Stimulated activated CD4-positive, alpha-beta T cell treated with anti-CD3 and anti-CD28 coated beads, TNF-alpha, amount 100 ng/mL, for 24 hours (primary cell): ENCODE measurements at regions not wholly inside any gene's neighbourhood (a gene's known extent, or its start where the extent isn't known, plus 50 kb on each side); places are given as distances from the start of the nearest gene placed in this dataset.

Experiments
- DNase-seq, 3 experiments: peaks; one replicate each; pipeline ENCODE4 v3.0.0-alpha.2; 2020; ENCODE audit warnings: low read depth in 3 of 3

- DNase-seq, result no peak
Observed at GRCh38 chr1:34408011-34408410, 231.3 kb downstream of the C1orf94 start.

- no peak for DNase-seq
Observed at GRCh38 chr1:34409689-34410229, 233.1 kb downstream of the C1orf94 start.

DNA sequence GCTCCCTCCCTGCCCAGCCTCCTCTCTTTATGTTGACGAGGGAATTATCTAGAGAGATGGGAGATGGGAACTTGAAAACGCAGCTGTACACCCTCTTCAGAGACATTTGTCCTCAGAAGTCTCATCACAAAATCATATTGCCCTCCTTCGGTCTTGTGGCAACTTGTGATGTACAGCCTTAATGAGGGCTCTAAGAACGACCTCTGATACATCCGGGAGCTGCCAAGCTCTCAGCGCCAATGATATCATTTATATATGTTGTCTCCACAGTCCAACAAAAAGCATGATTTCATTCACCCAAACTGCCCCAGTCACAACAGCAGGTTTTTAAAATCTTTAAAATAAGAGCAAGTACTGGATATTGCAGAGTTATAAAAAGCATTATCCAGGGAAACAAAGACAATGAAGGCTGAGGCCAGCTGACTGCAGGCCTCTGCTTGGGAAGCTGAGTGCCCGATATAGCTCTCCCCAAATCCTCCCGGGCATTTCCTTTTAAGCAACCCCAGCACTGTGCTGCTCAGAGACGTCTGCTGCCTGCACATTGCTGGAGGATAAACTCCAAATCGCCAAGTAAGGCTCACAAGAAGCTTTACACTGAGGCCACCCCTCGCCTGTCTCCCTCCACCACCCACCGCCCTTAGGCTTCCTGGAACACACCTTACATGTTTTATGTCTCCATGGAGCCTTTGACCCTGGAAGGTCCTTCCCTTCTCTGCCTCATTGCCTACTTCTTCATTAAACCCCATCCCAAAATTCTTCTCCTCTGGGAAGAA lies 236.1 kb downstream of the C1orf94 start:
- DNase-seq, result no peak

DNA sequence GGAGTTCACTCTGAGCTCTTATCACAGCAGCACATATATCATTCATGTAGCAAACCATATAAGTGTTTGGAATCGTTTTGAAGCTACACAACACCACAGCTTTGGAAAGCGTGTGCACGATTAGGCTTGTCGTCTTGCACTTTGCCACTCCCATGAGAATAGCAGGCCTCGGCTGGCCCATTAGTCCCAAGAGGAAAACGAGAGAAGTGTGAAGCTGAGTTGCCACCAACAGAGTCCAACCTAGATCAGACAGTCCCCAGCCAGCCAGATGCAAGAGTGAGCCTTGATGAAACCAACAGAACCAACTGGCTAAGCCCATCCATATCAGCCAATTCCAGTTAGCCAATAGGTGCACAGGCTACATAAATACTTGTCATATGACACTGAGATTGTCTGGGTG lies 238.4 kb downstream of the C1orf94 start:
- DNase-seq, result no peak

DNA sequence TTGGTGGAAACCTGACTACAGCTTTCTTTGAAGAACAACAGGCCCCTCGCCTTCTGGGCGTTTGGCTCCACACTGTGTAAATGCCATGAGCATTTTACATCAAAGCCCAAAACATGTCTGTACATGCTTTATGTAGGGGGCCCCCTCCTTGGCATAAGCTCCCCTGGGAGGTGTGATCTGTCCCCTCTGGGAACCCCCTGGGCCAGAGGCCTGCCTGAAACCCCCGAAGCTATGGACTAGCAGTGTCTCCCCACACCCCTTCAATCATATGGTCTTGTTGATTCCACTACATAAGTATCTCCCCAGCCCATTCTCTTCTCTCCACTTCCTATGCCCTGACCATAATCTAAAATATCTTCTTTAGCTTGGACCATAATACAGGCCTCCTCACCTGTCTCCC lies 241.5 kb downstream of the C1orf94 start:
- DNase-seq, result no peak

GRCh38 chr1:34419663-34420136 lies 243.0 kb downstream of the C1orf94 start:
- DNase-seq, result no peak

GRCh38 chr1:34425046-34425445 lies 248.3 kb downstream of the C1orf94 start:
- no peak for DNase-seq

DNA sequence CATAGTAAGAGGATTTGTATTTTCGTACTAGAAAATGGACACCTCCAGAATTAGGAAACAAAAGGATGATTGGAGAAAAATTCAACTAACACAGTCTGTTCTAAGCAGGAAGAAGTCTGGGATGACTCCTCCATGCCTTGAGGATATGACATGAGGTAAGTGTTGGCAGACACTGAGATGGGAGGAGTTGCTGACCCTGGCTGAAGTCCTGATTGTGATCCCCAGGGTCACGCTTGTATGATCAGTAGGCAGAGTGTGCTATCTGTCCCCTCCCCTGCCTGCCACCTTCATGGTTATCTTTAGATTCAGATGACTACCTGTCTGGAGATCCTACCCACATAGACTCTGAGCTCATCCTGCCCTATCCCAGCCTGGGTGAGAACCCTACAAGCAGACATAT lies 249.1 kb downstream of the C1orf94 start:
- DNase-seq, result no peak

DNA sequence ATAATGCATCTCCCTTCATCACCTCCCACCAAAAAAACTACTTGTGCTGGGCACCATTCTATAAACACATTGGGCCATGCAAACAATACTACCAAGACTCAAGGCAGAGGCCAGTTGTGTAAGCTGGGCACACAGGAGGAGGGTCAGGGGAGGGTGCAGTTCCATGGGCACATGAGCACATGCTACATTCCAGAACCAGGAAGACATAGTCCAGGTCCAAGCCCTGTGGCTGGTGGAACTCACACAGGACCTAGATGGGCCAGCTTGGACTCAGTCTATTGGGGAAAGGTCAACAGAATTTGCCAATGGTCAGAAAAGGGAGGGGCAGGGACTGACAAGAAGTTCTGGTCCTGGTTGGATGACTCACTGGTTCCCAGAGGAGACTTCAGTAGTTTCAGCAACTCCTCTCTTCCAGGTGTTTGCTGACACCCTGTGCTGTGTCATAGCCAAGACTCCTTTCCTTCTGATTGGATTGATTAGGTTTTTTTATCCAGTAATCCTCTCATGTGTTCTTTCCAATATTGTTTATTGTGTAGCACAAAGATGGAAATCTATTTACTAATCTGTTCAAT lies 249.7 kb downstream of the C1orf94 start:
- DNase-seq, result no peak

- DNase-seq, result no peak
Observed at GRCh38 chr1:34427170-34427569, 250.5 kb downstream of the C1orf94 start.

GRCh38 chr1:34433099-34433498 lies 256.4 kb downstream of the C1orf94 start:
- no peak for DNase-seq

GRCh38 chr1:34436836-34437235 lies 260.1 kb downstream of the C1orf94 start:
- DNase-seq, result no peak

GRCh38 chr1:34441259-34442069 lies 264.8 kb downstream of the C1orf94 start:
- DNase-seq, result no peak

DNA sequence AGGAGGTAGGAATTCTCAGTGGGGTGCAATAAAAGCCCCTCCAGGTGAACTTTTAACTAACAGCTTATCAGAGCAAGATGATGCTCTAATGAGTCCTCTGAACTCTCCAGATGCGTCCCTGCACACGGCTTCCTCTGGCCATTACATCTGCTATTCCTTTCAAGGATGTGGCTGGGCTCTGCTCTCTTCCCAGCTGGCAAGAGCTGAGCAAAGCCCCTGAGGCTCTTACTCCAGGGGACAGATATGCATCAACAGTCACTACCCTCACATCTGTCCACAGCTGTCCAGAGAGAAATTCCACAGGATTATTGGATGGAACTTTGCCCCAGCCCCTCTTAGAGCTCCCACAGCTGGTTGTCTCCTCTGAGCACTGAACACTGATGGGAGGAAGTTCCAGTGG lies 267.8 kb downstream of the C1orf94 start:
- no peak for DNase-seq

DNA sequence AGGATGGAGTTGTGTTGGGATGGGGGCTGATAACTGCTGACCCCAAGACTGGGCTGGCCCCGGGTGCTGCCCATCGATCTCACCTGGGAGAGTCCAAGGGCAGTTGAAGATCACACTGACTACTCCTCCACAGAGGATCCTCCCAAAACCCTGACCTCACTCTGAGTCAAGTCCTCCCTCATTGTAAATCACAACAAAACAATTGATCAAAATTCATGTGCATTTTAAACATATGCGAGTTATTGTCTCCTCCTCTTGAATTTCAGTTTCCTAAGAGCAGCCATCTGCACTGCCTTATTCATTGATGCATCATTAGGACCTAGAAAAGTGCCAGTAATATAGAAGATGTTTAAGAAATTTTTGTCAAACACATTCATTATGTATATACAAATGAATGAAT lies 273.6 kb downstream of the C1orf94 start:
- DNase-seq, result no peak

GRCh38 chr1:34452451-34452850 lies 275.7 kb downstream of the C1orf94 start:
- DNase-seq, result no peak

- DNase-seq, result no peak
Observed at GRCh38 chr1:34455121-34455520, 278.4 kb downstream of the C1orf94 start.

DNA sequence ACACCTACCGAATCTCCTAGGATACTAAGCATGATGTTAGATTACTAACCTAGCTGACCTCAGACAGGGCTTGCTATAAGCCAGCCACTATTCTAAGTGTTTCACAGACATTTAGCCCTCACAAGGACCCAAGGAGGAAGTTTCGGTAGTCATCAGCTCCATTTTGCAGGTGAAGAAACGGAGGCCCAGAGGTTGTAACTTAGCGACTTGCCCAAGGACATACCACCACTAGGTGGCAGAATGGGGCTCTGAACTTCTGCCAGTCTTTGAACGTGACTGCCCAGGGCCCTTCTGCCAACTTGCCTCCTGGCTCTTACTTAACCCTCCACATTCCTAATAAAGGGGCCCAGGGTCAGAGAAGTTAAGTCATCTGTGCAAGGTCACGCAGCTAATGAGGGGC lies 283.5 kb downstream of the C1orf94 start:
- peak; percentile 6 to 41 (median 23) for DNase-seq

DNA sequence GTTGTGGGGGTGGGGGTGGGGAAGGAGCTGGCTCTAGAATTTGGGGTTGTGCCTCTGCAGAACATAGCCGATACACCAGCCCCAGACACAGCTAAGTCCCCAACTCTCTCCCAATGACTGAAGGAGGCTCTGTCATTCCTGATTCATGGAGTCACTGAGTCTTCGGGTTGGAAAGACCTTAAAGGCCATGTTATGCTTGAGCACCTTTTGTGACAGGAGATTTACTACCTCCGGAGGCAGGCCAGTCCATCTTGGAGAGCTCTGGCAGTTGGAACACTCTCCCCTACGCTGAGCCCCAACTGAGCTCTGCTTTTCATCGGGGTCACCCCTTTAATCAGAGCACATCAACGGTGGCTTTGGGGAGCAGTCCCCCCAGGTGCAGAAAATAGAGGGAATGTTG lies 284.4 kb upstream of the GJB5 start:
- DNase-seq, result no peak

GRCh38 chr1:34474566-34474965 lies 280.3 kb upstream of the GJB5 start:
- DNase-seq, result no peak

GRCh38 chr1:34476371-34476770 lies 278.5 kb upstream of the GJB5 start:
- no peak for DNase-seq

GRCh38 chr1:34477632-34478141 lies 277.2 kb upstream of the GJB5 start:
- no peak for DNase-seq
